ENCODE measurements at regions not wholly inside any gene's neighbourhood (a gene's known extent, or its start where the extent isn't known, plus 50 kb on each side); places are given as distances from the start of the nearest gene placed in this dataset.

- TF ChIP-seq POLR2AphosphoS5 (IDR thresholded peaks at IDR 0.05; ENCODE audit: low read depth, low read length), result no peak
- TF ChIP-seq, protein P1, sequence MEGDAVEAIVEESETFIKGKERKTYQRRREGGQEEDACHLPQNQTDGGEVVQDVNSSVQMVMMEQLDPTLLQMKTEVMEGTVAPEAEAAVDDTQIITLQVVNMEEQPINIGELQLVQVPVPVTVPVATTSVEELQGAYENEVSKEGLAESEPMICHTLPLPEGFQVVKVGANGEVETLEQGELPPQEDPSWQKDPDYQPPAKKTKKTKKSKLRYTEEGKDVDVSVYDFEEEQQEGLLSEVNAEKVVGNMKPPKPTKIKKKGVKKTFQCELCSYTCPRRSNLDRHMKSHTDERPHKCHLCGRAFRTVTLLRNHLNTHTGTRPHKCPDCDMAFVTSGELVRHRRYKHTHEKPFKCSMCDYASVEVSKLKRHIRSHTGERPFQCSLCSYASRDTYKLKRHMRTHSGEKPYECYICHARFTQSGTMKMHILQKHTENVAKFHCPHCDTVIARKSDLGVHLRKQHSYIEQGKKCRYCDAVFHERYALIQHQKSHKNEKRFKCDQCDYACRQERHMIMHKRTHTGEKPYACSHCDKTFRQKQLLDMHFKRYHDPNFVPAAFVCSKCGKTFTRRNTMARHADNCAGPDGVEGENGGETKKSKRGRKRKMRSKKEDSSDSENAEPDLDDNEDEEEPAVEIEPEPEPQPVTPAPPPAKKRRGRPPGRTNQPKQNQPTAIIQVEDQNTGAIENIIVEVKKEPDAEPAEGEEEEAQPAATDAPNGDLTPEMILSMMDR (IDR thresholded peaks at IDR 0.05 in 2 of 3, conservative IDR thresholded peaks at IDR 0.05 in 1 of 3; ENCODE audit: borderline replicate concordance in 1 of 3, insufficient read depth in 1 of 3, low read depth in 2 of 3, low read length in 2 of 3), result no peak
- TF ChIP-seq EZH2phosphoT487 (IDR thresholded peaks at IDR 0.05; ENCODE audit: borderline replicate concordance), result no peak
- TF ChIP-seq YY1 (IDR thresholded peaks at IDR 0.05; ENCODE audit: extremely low read depth, insufficient replicate concordance, low read depth, low read length), result no peak
- no peak for TF ChIP-seq EZH2 (IDR thresholded peaks at IDR 0.05)
- TF ChIP-seq MAX (IDR thresholded peaks at IDR 0.05), result no peak
These were observed 61.1 kb downstream of the DOP1B start for GRCh38 chr21:36217743-36218142.
